ENCODE measurements at regions not wholly inside any gene's neighbourhood (a gene's known extent, or its start where the extent isn't known, plus 50 kb on each side); places are given as distances from the start of the nearest gene placed in this dataset.
"Not testable (repeated sequence)": the region's sequence is repeated elsewhere in the genome, so short reads cannot be mapped to it uniquely, and the experiment has no call there.

DNA sequence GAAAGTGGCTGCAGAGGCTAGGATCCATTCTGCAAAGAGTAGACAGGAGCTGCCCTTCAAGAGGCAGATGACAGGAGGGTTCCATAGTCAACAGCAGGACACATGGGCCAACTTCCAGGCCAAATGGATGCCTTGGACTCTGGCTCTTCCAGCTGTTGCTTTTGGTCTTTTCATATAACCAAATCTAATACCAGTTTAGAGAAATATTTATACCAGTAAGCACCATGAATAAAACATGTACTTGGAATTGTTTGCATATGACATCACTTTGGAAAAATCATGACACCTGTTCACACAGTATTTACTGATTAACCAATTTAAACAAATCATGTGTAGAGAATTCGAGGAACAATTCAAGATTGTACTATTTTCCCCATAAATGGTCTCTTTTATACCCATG, 481.3 kb downstream of the DMRT2 start:
- DNase-seq: no peak
- no peak overlapping the region for H3K27ac Mint-ChIP-seq
- H3K4me1 Mint-ChIP-seq: peaks cover 10% of the 10 kb centered on the region
- ChIA-PET CTCF (no interaction called here), POLR2A (no interaction called here)
- H3K27me3 Mint-ChIP-seq: no peaks in the 10 kb centered on the region
- no peak overlapping the region for H3K4me3 Mint-ChIP-seq
- H3K36me3 Mint-ChIP-seq (ENCODE audit: low read depth): no peaks in the 10 kb centered on the region
- no peaks in the 10 kb centered on the region for H3K9me3 Mint-ChIP-seq

DNA sequence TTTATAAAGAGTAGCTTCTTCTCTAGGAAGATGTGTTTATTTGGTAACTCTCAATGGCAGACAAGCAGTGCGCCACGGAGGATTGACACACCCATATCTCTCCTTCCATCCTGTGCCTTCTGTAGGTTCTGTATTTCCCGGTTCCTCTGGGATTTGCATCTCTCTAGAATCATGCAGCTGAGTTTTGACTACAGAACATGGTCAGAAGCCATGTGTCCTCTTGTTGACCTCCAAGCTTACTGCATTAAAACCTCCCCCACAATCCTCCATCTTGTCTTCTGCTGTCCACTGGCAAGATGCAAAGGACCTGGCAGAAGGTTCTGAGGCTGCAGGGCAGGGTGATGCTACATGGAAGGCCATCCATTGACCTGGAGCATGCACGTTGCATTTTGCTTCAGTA, 482.0 kb downstream of the DMRT2 start:
- Mint-ChIP-seq H3K4me3 (no peak overlapping the region), H3K27me3 (no peaks in the 10 kb centered on the region), H3K27ac (no peak overlapping the region), H3K9me3 (no peaks in the 10 kb centered on the region), H3K36me3 (ENCODE audit: low read depth) (no peaks in the 10 kb centered on the region), H3K4me1 (peaks cover 16% of the 10 kb centered on the region)
- ChIA-PET POLR2A (no interaction called here), CTCF (no interaction called here)
- DNase-seq: no peak

DNA sequence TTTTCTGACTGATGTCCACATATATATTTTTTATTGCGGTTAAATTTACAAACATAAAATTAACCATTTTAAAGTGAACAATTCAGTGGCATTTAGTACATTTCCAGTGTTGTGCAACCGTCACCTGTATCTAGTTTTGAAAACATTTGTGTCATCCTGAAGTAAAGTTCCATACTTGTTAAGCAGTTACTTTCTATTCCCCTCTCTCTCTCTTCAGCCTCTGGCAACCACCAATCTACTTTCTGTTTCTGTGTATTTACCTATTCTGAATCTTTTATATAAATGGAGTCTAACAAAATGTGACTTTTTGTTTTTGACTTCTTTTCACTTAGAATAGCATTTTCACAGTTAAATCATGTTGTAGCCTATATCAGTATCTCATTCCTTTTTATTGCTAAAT, 480.1 kb upstream of the SMARCA2 start:
- ChIA-PET POLR2A (no interaction called here), CTCF (no interaction called here)
- H3K27ac Mint-ChIP-seq: no peak overlapping the region
- no peaks in the 10 kb centered on the region for H3K36me3 Mint-ChIP-seq (ENCODE audit: low read depth)
- H3K4me3 Mint-ChIP-seq: no peak overlapping the region
- no peaks in the 10 kb centered on the region for H3K27me3 Mint-ChIP-seq
- no peak for DNase-seq
- H3K9me3 Mint-ChIP-seq: no peaks in the 10 kb centered on the region
- peaks cover 16% of the 10 kb centered on the region for H3K4me1 Mint-ChIP-seq

DNA sequence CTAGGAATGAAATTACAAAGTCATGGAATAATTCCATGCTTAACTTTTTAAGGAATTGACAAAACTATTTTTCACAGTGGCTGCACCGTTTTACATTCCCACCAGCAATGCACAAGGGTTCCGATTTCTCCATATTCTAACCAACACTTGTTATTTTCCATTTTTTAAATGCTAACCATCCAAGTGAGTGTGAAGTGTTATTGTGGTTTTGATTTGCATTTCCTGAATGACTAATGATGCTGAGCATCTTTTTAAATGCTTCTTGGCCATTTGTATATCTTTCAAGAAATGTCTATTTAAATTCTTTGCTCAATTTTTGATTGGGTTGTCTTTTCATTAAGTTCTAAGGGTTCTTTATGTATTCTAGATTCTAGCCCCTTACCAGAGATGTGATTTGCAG, 479.5 kb upstream of the SMARCA2 start:
- no peaks in the 10 kb centered on the region for H3K9me3 Mint-ChIP-seq
- no peak overlapping the region for H3K4me3 Mint-ChIP-seq
- ChIA-PET CTCF (no interaction called here), POLR2A (no interaction called here)
- no peak for DNase-seq
- no peak overlapping the region for H3K27ac Mint-ChIP-seq
- no peaks in the 10 kb centered on the region for H3K36me3 Mint-ChIP-seq (ENCODE audit: low read depth)
- H3K27me3 Mint-ChIP-seq: no peaks in the 10 kb centered on the region
- peaks cover 16% of the 10 kb centered on the region for H3K4me1 Mint-ChIP-seq

DNA sequence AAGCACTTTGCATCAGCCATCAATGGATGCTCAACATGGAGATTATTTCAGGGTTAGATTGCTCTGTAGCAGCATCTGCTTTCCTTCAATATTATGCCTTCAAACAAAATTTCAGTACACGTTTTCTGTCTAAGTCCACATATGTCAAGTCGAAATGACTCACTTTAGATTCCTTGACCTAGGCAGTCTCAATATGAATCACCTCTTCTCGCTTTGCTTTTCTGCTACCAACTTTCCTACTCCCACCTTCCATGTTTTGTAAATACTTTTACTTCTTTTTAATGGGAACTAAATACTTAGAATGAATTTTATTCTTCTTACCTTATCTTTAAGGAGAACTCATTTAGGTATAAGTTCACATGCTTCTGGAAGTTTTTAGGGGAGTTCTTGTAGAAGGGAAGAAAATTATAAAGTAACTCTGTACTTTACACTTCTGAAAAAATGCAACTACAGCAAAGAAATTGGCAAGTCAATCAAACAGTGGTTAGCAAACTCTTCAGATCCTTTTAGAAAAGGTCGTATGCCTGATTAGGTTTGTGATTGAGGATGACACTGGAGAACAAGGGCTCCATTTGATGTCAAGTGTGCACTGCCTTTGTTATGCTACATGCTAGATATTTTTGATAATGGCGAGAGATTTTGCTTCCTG, 478.5 kb upstream of the SMARCA2 start:
- DNase-seq: no peak
- Mint-ChIP-seq H3K9me3 (no peaks in the 10 kb centered on the region), H3K4me1 (peaks cover 16% of the 10 kb centered on the region), H3K36me3 (ENCODE audit: low read depth) (no peaks in the 10 kb centered on the region), H3K27me3 (no peaks in the 10 kb centered on the region), H3K4me3 (no peak overlapping the region), H3K27ac (no peak overlapping the region)
- ChIA-PET POLR2A (no interaction called here), CTCF (no interaction called here)

DNA sequence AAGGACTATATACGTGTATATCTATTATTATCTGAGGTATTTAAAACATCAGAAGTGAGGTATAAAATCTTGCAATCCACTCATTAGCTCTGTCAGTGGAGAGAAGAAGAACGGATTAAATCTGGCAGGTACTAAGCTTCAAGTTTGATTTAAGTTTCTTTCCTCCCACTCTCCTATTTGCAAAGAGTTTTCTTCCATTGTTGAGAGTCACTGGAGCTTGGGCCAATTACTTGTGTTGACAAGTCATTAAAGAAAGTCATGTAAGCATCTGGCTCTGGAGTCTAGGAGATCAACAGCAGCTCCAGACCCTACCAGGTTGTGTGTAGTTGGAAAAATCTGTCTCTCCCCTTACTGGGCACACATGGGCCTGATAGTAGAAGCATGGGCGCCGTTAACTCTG, 476.8 kb upstream of the SMARCA2 start:
- H3K9me3 Mint-ChIP-seq: no peaks in the 10 kb centered on the region
- ChIA-PET CTCF (no interaction called here), POLR2A (no interaction called here)
- no peaks in the 10 kb centered on the region for H3K27me3 Mint-ChIP-seq
- no peaks in the 10 kb centered on the region for H3K36me3 Mint-ChIP-seq (ENCODE audit: low read depth)
- H3K4me1 Mint-ChIP-seq: peaks cover 16% of the 10 kb centered on the region
- no peak overlapping the region for H3K27ac Mint-ChIP-seq
- no peak for DNase-seq
- H3K4me3 Mint-ChIP-seq: no peak overlapping the region

DNA sequence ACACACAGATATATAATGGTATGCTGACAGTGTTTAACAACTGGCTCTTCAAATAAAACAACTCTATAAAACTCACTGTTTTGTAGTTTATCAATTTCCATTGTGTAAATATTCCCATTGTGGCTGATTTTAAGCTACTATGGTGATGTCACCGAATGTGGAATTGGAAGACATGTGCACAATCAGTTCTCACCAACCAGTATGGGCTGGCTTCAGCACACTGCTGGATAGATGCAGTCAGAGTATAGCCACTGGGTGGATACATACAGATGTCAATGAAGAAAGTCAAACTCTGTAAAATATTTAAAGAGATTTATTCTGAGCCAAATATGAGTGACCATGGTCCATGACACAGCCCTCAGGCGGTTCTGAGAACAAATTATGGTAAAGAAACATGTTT, 475.9 kb upstream of the SMARCA2 start:
- Mint-ChIP-seq H3K9me3 (no peaks in the 10 kb centered on the region), H3K36me3 (ENCODE audit: low read depth) (no peaks in the 10 kb centered on the region), H3K4me1 (peaks cover 16% of the 10 kb centered on the region), H3K27ac (no peak overlapping the region), H3K4me3 (no peak overlapping the region), H3K27me3 (no peaks in the 10 kb centered on the region)
- ChIA-PET CTCF (no interaction called here), POLR2A (no interaction called here)
- DNase-seq: no peak

DNA sequence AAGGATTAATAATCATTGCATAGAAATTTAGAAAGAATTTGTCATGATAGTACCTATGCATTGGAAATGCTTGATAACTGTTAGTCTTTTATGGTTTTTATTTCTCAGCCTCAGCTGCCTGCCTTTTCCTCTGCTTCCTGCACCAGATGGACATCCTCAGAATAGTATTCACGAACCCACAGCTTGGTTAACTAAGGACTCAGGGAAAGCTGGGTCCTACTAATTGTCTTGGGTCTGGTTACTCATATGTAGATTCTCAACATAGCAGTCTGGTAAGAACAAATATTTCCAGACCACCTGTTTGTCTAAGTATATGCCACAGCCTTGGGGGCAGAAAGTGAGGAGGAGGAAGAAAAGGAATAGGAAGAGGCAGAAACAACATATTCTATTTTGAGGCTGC, 464.5 kb upstream of the SMARCA2 start:
- no peak for DNase-seq
- ChIA-PET POLR2A (no interaction called here), CTCF (no interaction called here)
- H3K36me3 Mint-ChIP-seq (ENCODE audit: low read depth): no peaks in the 10 kb centered on the region
- no peaks in the 10 kb centered on the region for H3K4me1 Mint-ChIP-seq
- H3K9me3 Mint-ChIP-seq: no peaks in the 10 kb centered on the region
- H3K4me3 Mint-ChIP-seq: no peak overlapping the region
- no peaks in the 10 kb centered on the region for H3K27me3 Mint-ChIP-seq
- H3K27ac Mint-ChIP-seq: no peak overlapping the region

DNA sequence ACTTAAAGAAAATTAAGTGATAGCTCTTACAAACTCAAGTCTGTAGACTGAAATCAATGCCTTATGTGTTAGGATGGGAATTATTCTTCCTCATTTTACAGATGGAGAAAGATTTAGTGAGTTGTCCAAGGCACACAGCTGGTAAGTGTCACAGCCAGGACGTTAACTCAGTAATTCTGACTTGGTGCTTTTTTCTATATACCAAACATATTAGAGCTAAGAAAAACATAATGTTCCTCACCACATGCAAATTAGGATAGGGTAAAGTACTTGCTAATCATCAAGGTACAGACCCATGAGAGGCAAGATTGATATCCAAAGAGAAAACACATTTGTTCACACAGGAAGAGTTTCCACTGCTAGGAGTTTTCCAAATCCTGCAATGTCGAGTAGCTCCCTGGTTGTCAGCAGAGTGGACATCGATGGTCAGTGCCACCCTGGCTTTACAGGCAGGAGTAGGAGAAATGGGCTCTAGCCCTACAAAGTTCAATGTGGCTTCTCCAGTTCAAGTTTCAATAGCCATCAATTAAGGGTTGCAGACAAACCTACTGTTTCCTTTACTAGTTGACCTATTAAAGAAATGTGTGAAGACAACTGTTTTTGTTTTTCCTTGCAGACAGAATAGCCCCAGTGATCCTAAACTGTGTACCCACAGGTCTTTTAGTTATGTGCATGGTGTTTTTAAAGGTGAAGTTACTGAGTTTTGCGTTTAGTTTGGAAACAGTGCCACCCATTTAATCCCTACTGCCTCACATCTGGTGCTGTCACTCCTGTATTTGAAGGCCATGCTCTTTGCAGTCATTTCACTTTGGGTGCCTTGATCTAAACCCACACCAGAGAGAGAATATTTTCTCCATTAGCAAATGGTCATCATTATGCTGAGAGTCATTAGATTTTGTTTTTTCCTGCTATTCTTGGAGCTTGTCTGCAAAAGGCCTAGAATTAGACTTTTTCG, 460.8 kb upstream of the SMARCA2 start:
- no peak overlapping the region for H3K27ac Mint-ChIP-seq
- no peaks in the 10 kb centered on the region for H3K27me3 Mint-ChIP-seq
- no peaks in the 10 kb centered on the region for H3K36me3 Mint-ChIP-seq (ENCODE audit: low read depth)
- no peaks in the 10 kb centered on the region for H3K4me1 Mint-ChIP-seq
- no peak overlapping the region for H3K4me3 Mint-ChIP-seq
- CTCF ChIA-PET: no interaction called here
- no peaks in the 10 kb centered on the region for H3K9me3 Mint-ChIP-seq
- DNase-seq: no peak
- POLR2A ChIA-PET: no interaction called here

DNA sequence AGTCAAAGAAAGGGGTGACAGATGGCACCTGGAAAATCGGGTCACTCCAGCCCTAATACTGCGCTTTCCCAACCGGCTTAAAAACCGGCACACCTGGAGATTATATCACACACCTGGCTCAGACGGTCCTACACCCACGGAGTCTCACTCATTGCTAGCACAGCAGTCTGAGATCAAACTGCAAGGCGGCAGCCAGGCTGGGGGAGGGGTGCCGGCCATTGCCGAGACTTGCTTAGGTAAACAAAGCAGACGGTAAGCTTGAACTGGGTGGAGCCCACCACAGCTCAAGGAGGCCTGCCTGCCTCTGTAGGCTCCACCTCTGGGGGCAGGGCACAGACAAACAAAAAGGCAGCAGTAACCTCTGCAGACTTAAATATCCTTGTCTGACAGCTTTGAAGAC, 456.5 kb upstream of the SMARCA2 start:
- H3K9me3 Mint-ChIP-seq: not testable (repeated sequence)

DNA sequence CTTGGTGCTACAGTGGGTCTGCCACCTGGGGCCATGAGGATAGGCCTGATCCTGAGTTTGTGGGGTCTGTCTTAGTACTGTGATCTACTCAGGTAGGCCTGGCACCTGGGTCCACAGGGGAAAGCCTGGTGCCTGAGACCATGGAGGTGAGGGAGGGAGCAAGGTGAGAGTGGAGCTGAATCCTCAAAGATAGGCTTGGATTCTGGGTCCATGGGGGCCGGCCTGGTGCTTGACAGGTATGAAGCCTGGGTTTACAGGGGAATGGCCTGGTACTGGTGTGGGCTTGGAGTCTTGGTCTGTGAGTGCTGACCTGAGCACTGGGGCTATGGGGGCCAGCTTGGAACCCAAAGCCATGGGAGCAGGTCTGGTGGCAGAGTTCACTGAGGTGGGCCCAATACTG, 439.2 kb upstream of the SMARCA2 start:
- Mint-ChIP-seq H3K36me3 (ENCODE audit: low read depth) (no peaks in the 10 kb centered on the region), H3K9me3 (no peaks in the 10 kb centered on the region), H3K4me3 (no peak overlapping the region), H3K4me1 (no peaks in the 10 kb centered on the region), H3K27me3 (no peaks in the 10 kb centered on the region), H3K27ac (no peak overlapping the region)
- CTCF ChIA-PET: no interaction called here
- POLR2A ChIA-PET: no interaction called here
- DNase-seq: no peak

More for the DNA sequence above, 456.5 kb upstream of the SMARCA2 start:
- H3K27me3 Mint-ChIP-seq; H3K4me1 Mint-ChIP-seq; POLR2A ChIA-PET; H3K36me3 Mint-ChIP-seq (ENCODE audit: low read depth); CTCF ChIA-PET; H3K4me3 Mint-ChIP-seq; DNase-seq; H3K27ac Mint-ChIP-seq: not testable (repeated sequence)

DNA sequence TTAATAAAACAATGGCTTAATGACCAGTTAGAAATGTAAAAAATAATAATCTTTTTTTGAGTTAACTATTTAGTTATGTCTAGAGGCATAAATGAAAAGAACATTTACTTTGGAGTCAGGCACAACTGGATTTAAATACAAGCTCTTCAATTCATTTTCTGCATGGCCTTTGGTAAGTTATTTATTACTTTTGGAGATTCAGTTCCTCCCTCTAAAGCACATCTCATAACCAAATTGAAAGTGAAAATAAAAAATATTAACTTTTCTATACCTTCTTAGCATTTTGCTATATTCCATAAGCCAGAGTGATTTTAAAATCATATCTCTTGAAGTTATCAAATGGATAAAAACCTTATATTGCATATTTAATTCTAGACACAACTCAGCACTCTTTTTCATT, 434.9 kb upstream of the SMARCA2 start:
- no peaks in the 10 kb centered on the region for H3K36me3 Mint-ChIP-seq (ENCODE audit: low read depth)
- CTCF ChIA-PET: no interaction called here

DNA sequence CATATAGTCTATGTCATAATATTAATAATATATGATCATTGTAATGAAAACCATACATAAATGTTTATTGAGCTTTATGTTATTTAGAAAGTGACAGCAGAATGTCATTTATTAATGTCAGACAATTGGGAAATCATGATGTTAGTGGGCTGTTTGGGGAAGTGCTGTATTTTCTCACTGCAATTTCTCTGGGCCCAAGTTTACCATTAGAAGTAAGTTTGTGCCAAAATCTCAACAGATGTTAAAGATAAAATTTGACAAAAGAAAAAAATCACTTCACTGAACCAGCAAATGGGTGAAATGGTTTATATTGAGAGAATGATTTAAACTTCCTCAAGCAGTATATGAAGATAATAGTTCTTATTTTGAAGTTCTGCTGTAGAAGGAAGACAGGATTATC, 433.2 kb upstream of the SMARCA2 start:
- H3K36me3 Mint-ChIP-seq (ENCODE audit: low read depth): no peaks in the 10 kb centered on the region
- POLR2A ChIA-PET: no interaction called here
- no peaks in the 10 kb centered on the region for H3K4me1 Mint-ChIP-seq
- H3K9me3 Mint-ChIP-seq: no peaks in the 10 kb centered on the region
- H3K27me3 Mint-ChIP-seq: peaks cover 2% of the 10 kb centered on the region
- no peak overlapping the region for H3K27ac Mint-ChIP-seq
- CTCF ChIA-PET: no interaction called here
- no peak for DNase-seq
- no peak overlapping the region for H3K4me3 Mint-ChIP-seq

More for the DNA sequence above, 434.9 kb upstream of the SMARCA2 start:
- Mint-ChIP-seq H3K4me1 (no peaks in the 10 kb centered on the region), H3K27ac (no peak overlapping the region), H3K4me3 (no peak overlapping the region), H3K9me3 (no peaks in the 10 kb centered on the region), H3K27me3 (no peaks in the 10 kb centered on the region)
- no peak for DNase-seq
- POLR2A ChIA-PET: no interaction called here

DNA sequence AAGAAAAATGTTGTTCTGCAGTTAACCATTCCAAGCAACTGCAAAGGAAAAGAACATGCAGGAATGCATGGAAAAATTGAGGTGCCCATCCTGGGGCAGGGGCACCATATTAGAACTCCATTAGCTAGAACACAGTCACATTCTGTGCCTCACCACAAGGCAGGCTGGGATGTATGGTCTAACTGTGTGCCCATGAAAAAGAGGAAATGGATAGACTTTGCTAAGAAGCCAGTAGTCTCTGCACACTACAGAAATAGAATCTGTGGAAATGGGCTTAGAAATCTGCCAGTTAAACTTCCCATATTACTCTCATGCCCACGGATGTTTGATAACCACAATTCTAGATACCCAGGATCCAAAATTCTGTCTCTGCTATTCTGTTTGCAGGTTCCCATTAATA, 423.8 kb upstream of the SMARCA2 start:
- peaks cover 2% of the 10 kb centered on the region for H3K27me3 Mint-ChIP-seq
- CTCF ChIA-PET: no interaction called here
- POLR2A ChIA-PET: no interaction called here
- DNase-seq: no peak
- no peaks in the 10 kb centered on the region for H3K9me3 Mint-ChIP-seq
- no peak overlapping the region for H3K4me3 Mint-ChIP-seq
- no peaks in the 10 kb centered on the region for H3K4me1 Mint-ChIP-seq
- no peaks in the 10 kb centered on the region for H3K36me3 Mint-ChIP-seq (ENCODE audit: low read depth)
- no peak overlapping the region for H3K27ac Mint-ChIP-seq

All from activated CD4-positive, alpha-beta memory T cell treated with anti-CD3 and anti-CD28 coated beads, Interleukin-2, amount 10 ng/mL, durations not matched to agents 7 days and 5 days (primary cell).